ENCODE measurements at regions not wholly inside any gene's neighbourhood (a gene's known extent, or its start where the extent isn't known, plus 50 kb on each side); places are given as distances from the start of the nearest gene placed in this dataset.

- CTCF ChIA-PET = no interaction called here
- peak overlapping the region; percentile 51 for H3K27ac Mint-ChIP-seq (ENCODE audit: unreplicated experiment)
- H3K4me1 Mint-ChIP-seq (ENCODE audit: low read depth, unreplicated experiment) = peaks cover 37% of the 10 kb centered on the region
- intact Hi-C loops (cut with micrococcal nuclease; ENCODE audit: unreplicated experiment) = no loop called here
- H3K9me3 Mint-ChIP-seq (ENCODE audit: low read depth, unreplicated experiment) = peaks cover 4% of the 10 kb centered on the region
- BruUV-seq (replicated peaks) = no TSS peak
- H3K36me3 Mint-ChIP-seq (ENCODE audit: insufficient read depth, unreplicated experiment) = no peaks in the 10 kb centered on the region
- no peaks in the 10 kb centered on the region for H3K27me3 Mint-ChIP-seq (ENCODE audit: unreplicated experiment)
- peak; percentile 9 for DNase-seq
- no peak for TF ChIP-seq CTCF (IDR thresholded peaks at IDR 0.05; ENCODE audit: unreplicated experiment)
- H3K4me3 Mint-ChIP-seq (ENCODE audit: low read depth, unreplicated experiment) = no peak overlapping the region
Measured at GRCh38 chr21:26388731-26389231, 184.3 kb downstream of the CYYR1 start.

GRCh38 chr21:26385721-26386120 is 187.4 kb downstream of the CYYR1 start:
- DNase-seq = no peak
- H3K9me3 Mint-ChIP-seq (ENCODE audit: low read depth, unreplicated experiment) = peaks cover 10% of the 10 kb centered on the region
- no TSS peak for BruUV-seq (replicated peaks)
- CTCF ChIA-PET = no interaction called here
- H3K36me3 Mint-ChIP-seq (ENCODE audit: insufficient read depth, unreplicated experiment) = no peaks in the 10 kb centered on the region
- H3K4me3 Mint-ChIP-seq (ENCODE audit: low read depth, unreplicated experiment) = no peak overlapping the region
- H3K4me1 Mint-ChIP-seq (ENCODE audit: low read depth, unreplicated experiment) = peaks cover 26% of the 10 kb centered on the region
- no peaks in the 10 kb centered on the region for H3K27me3 Mint-ChIP-seq (ENCODE audit: unreplicated experiment)
- H3K27ac Mint-ChIP-seq (ENCODE audit: unreplicated experiment) = no peak overlapping the region
- intact Hi-C loops (cut with micrococcal nuclease; ENCODE audit: unreplicated experiment) = no loop called here
- TF ChIP-seq CTCF (IDR thresholded peaks at IDR 0.05; ENCODE audit: unreplicated experiment) = no peak

- peaks cover 6% of the 10 kb centered on the region for H3K9me3 Mint-ChIP-seq (ENCODE audit: low read depth, unreplicated experiment)
- no peak for DNase-seq
- no peak overlapping the region for H3K4me3 Mint-ChIP-seq (ENCODE audit: low read depth, unreplicated experiment)
- intact Hi-C loops (cut with micrococcal nuclease; ENCODE audit: unreplicated experiment) = no loop called here
- H3K4me1 Mint-ChIP-seq (ENCODE audit: low read depth, unreplicated experiment) = no peaks in the 10 kb centered on the region
- H3K27me3 Mint-ChIP-seq (ENCODE audit: unreplicated experiment) = no peaks in the 10 kb centered on the region
- no TSS peak for BruUV-seq (replicated peaks)
- no peak overlapping the region for H3K27ac Mint-ChIP-seq (ENCODE audit: unreplicated experiment)
- CTCF ChIA-PET = no interaction called here
- H3K36me3 Mint-ChIP-seq (ENCODE audit: insufficient read depth, unreplicated experiment) = no peaks in the 10 kb centered on the region
- no peak for TF ChIP-seq CTCF (IDR thresholded peaks at IDR 0.05; ENCODE audit: unreplicated experiment)
Measured at GRCh38 chr21:26379561-26379960, 193.5 kb downstream of the CYYR1 start.

- BruUV-seq (replicated peaks) = no TSS peak
- Mint-ChIP-seq H3K27me3 (ENCODE audit: unreplicated experiment) (no peaks in the 10 kb centered on the region), H3K36me3 (ENCODE audit: insufficient read depth, unreplicated experiment) (no peaks in the 10 kb centered on the region), H3K4me1 (ENCODE audit: low read depth, unreplicated experiment) (no peaks in the 10 kb centered on the region), H3K4me3 (ENCODE audit: low read depth, unreplicated experiment) (no peak overlapping the region), H3K27ac (ENCODE audit: unreplicated experiment) (no peak overlapping the region), H3K9me3 (ENCODE audit: low read depth, unreplicated experiment) (no peaks in the 10 kb centered on the region)
- CTCF ChIA-PET = no interaction called here
- intact Hi-C loops (cut with micrococcal nuclease; ENCODE audit: unreplicated experiment) = no loop called here
- TF ChIP-seq CTCF (IDR thresholded peaks at IDR 0.05; ENCODE audit: unreplicated experiment) = no peak
- DNase-seq = no peak
Measured at GRCh38 chr21:26377111-26377694, 195.9 kb downstream of the CYYR1 start.

All from Calu3 (cell line).